NCI-H460 (cell line): ENCODE measurements at regions not wholly inside any gene's neighbourhood (a gene's known extent, or its start where the extent isn't known, plus 50 kb on each side); places are given as distances from the start of the nearest gene placed in this dataset.
A peak's percentile ranks its signal among the peaks of the same experiment; 100 is the strongest.

Experiments used
- DNase-seq: peaks from one replicate; pipeline ENCODE4 v3.0.0-alpha.2; 2016; ENCODE audit warnings: low read depth; ENCODE audit errors: extremely low read depth

- no peak for DNase-seq
Observed at GRCh38 chr1:163406772-163407171, 85.0 kb downstream of the NUF2 start.

GRCh38 chr1:163408262-163408661 lies 86.5 kb downstream of the NUF2 start:
- DNase-seq: no peak

GRCh38 chr1:163410073-163410999 lies 88.6 kb downstream of the NUF2 start:
- peak; percentile 64 for DNase-seq

DNA sequence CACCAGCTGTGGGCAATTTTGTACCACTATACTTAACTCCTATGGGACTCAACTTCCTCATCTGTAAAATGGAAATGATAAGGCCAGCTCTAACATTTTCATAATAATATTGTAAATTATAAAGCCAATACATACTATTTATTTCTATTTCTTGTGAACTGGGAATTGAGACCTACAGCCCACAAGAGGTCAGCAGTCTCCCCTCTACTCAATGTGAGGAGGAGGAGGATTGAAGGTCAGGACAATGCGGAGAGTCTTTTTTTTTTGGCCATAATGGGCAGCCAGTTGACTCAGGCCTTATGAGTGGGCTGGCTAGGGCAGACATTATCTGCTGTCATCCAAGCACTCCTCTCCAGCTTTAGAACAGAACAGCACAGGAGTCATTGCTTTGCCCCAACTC lies 90.5 kb downstream of the NUF2 start:
- no peak for DNase-seq

DNA sequence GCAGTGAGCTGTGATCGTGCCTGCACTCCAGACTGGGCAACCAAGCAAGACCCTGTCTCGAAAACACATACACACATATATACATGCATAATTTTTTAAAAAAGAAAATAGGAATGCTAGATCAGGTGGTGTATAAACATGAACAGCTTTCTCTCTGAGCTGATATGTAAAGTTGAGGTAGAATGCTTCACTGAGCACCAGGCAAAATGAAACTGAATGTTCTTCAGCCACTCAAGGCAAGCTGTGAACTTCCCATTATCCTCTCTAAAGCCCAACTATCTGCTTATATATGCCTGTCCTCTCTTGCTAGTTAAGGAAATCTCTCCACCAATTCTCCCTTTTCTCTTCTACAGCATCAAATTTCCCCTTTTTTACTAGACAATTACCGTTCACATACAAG lies 93.0 kb downstream of the NUF2 start:
- DNase-seq: no peak

DNA sequence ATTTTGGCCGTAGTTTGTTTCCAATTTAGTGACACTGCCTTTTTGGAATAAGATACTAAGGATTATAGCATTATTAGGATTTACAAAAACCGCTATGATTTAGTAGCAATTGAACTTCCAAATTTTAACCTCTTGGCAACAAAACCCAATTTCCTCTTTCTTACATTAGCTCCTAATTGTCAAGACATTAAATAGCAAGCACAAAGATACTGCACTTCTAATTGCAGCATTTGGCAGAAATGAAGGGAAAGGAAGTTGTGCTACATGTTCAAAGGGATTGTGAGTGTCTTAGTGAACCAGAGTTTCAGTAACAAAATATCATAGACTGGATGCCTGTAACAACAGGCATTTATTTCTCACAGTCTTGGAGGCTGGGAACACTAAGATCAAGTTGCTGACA lies 99.9 kb downstream of the NUF2 start:
- no peak for DNase-seq

GRCh38 chr1:163422738-163423404 lies 101.1 kb downstream of the NUF2 start:
- no peak for DNase-seq

GRCh38 chr1:163426505-163427251 lies 104.9 kb downstream of the NUF2 start:
- no peak for DNase-seq

DNA sequence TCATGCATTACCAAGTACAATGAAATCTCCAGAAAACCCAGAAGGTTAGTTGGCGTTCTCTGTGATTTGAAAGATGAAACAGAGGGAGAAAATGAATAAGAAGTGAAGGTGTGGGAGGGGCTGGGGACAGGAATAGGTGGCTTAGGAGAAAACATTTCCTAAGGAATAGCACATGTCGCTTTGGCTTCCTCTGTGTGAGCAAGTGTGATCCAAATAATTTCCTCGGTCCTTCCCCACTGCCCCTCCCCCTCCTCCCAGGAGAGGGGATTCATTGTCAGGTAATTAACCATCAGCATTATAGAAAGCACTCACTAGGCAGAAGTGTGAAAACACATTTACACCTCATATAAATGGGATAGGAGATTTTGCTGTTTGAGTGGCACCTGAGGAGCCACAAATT lies 105.5 kb downstream of the NUF2 start:
- no peak for DNase-seq

DNA sequence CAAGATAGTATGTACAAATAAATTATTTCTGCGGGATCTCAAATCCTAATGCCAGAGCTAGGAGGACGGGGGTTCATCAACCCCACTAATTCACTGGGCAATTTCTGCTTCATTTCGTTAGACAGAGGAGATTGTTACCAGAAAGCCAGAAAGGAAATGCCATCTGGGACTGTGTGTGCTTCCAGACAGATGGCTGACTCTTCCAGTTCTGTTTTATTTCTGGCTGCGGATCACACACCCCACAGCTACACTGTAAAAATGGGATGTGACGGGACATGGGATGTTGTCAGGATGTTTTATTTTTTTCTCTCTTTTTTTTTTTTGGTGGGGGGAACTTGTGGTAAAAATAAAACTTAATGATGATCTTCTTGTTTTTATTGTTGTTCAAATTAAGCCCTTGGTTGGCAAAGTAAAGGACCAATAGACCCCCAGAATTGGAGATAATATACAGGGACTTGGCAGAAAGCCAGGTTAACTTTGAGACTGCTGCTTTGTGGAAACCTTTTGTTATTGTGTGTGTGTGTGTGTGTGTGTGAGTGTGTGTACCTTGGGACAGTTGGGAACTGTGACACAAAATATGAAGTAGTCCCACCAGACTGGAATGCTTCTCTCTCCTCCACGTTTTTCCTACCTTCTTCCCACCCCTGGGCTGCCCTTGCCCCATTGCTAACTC lies 114.5 kb downstream of the NUF2 start:
- DNase-seq: no peak

DNA sequence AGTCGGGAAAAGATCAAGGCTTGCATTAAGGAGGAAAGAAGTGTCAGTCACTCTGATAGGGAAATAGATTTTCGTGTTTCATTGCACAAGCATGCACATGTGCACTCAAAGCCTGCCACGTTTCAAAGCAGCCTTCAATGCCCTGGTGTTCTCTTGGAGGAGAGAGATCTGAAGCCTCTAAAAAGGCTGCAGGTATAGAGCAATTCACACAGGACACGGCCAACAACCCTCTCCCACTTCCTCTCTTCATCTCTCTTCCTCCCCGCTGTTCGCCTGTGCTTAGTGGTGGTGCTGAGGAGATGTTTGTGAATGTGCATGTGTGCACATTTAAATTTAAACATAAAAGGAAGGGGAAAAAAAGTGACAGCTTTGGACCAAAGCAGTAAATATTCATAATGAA lies 117.7 kb downstream of the NUF2 start:
- no peak for DNase-seq

DNA sequence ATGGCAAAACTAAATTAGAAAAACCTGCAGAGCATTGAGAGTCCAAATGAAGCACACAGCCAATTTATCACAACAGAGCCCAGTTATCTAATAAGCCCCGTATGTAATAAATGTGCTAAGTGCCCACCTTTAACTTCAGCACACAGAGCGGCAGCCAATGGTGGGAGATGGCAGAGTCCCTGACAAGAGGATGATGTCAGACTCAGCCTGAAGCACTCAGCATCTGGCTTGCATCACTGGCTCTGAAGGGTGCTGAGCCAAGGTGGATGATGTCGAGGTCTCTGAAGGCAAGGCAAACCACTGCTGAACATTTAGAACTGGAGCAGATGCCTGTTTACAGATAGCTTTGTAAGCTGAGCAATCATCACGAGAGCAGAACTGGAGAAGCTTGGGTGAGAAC lies 118.3 kb downstream of the NUF2 start:
- no peak for DNase-seq

- no peak for DNase-seq
Observed at GRCh38 chr1:163442231-163442879, 120.6 kb downstream of the NUF2 start.

- DNase-seq: no peak
Observed at GRCh38 chr1:163442895-163443294, 121.1 kb downstream of the NUF2 start.

- no peak for DNase-seq
Observed at GRCh38 chr1:163443863-163444262, 122.1 kb downstream of the NUF2 start.

DNA sequence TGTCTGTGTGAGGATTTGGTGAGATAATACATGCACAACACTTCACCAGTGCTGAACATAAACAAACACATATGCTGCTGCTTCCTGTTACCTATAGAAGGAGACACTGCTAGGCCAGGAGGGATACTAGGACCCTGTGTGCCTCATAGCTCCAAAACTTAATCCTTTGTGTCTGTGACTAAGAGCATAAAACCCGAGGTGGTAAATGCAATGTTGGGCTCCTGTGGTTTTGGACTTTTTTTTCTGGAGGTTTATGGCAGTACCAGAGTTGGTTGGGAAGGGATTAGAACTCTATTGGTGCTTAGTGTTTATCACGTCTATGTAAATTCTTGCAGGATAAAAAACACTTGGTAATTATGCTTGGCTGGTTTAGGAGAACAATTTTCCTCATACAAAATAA lies 122.9 kb downstream of the NUF2 start:
- no peak for DNase-seq

DNA sequence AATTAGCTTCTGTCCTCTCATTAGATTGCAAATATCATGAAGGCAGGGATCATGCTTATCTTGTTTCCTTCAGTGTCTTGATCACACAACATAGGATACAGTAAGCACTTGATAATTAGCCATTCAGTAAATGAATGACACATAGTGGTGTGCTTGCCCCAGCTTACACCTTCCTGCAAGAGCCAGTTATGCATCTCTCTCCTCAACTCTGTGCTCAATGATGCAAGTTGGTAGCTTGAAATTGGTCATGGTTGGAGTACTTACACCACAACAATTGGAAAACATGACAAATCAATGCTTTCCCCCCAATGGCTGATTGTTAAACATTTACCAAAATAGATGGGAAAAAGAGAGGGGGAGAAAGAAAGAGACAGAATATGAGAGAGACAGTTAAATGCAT lies 129.2 kb downstream of the NUF2 start:
- no peak for DNase-seq

- no peak for DNase-seq
Observed at GRCh38 chr1:163459539-163459938, 137.8 kb downstream of the NUF2 start.

DNA sequence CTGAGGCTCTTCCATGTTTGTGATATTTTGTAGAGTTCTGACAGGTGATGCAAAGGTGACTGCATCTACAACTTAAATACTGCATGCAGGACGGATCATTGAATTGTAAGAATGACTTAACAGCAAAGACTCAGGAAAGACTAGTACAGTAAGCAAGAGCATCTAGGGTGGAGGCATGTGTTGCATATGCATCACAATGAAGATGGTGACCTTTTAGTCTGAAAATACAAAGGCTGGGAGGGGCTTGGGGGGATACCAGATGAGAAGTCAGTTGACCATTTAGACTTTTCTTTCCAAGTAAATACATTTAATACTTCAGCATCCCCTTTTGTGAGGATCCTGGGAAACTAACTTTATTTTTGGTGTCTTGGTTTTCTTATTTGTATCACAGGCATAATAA lies 145.5 kb downstream of the NUF2 start:
- DNase-seq: no peak
